ENCODE measurements at regions not wholly inside any gene's neighbourhood (a gene's known extent, or its start where the extent isn't known, plus 50 kb on each side); places are given as distances from the start of the nearest gene placed in this dataset.

DNA sequence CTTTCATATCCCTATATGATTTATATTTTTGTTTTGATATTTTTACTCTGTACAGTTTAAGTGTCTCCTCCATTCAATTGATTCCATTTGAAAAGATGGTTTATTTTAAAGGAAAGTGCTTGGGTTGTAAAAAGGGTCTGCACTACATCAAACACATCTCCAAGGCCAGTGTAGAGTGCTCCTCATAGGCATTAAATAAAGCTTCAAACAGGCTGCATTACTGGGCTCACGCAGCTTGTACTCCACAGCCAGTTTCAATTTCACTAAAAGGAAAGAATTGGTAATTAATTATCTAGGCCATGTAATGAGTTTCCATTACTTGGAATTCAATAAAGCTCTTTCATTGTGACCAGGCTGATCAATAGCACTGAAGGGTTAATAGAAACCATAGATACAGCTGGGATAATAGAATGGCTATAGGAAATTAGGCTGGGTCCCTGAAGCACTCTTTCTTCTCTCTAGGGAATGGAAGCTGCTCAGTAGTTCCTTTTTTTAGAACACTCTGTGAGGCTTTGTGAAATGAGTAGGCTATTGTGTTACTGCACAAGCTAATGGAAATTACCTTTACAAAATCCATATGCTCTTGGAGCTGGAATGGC, 442.2 kb downstream of the RNF144B start:
- intact Hi-C loops (cut with DNase I; ENCODE audit: low total_unique reads) = no loop called here
- H3K36me3 ChIP-seq = no peaks in the 10 kb centered on the region
- TF ChIP-seq, protein P1, sequence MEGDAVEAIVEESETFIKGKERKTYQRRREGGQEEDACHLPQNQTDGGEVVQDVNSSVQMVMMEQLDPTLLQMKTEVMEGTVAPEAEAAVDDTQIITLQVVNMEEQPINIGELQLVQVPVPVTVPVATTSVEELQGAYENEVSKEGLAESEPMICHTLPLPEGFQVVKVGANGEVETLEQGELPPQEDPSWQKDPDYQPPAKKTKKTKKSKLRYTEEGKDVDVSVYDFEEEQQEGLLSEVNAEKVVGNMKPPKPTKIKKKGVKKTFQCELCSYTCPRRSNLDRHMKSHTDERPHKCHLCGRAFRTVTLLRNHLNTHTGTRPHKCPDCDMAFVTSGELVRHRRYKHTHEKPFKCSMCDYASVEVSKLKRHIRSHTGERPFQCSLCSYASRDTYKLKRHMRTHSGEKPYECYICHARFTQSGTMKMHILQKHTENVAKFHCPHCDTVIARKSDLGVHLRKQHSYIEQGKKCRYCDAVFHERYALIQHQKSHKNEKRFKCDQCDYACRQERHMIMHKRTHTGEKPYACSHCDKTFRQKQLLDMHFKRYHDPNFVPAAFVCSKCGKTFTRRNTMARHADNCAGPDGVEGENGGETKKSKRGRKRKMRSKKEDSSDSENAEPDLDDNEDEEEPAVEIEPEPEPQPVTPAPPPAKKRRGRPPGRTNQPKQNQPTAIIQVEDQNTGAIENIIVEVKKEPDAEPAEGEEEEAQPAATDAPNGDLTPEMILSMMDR (IDR thresholded peaks at IDR 0.05) = no peak
- TF ChIP-seq EP300 (IDR thresholded peaks at IDR 0.05) (no peak), POLR2AphosphoS5 (IDR thresholded peaks at IDR 0.05) (no peak), POLR2A (IDR thresholded peaks at IDR 0.05) (no peak)
- peaks cover 0 to 20% (median 5%) of the 10 kb centered on the region in 4 donors for H3K9me3 ChIP-seq
- no peaks in the 10 kb centered on the region for H3K4me1 ChIP-seq
- no peak overlapping the region for H3K27ac ChIP-seq
- H3K27me3 ChIP-seq = no peaks in the 10 kb centered on the region
- WGBS, 5 donors = 76 to 83% (median 76%) methylated on average over 1 of the region's 1 CpG
- DNase-seq = peak in 1 of 2 donors; percentile 22
- no peak overlapping the region for H3K4me3 ChIP-seq

DNA sequence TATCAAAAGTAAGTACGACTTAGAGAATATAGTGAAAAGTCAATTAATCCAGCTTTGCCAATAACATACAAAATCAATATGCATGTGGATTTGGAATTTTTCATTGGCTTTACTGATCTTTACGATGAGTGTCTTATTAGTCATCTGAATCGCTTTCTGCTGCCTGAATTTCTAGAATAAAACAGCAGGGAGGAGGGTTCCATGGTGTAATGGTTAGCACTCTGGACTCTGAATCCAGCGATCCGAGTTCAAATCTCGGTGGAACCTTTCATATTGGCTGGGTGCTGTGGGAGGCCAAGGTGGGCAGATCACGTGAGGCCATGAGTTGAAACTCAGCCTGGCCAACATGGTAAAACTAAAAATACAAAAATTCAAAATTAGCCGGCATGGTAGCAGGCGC, 448.8 kb downstream of the RNF144B start:
- WGBS, 5 donors = 93 to 96% (median 95%) methylated on average over 9 of the region's 9 CpGs
- H3K27me3 ChIP-seq = no peaks in the 10 kb centered on the region

DNA sequence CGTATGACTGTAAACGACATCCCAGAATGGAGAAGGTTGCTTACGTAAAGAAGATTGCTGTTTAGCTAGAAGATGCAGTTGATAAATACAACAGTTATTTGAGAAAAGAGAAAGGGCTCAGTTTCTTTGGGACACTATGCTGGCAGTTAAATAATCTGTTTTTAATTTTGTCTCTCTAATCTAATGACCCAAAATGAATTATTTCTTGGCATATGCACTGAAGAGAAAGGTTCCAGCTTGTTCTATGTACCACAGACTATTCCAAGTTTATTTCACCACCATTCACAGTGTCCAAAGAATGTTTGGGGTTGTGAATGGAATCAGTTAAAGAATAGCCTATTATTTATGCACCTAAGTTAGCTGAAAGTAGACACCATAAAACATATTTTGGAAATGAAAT, 449.9 kb downstream of the RNF144B start:
- Histone ChIP-seq H3K4me3 (no peak overlapping the region), H3K36me3 (no peaks in the 10 kb centered on the region), H3K27me3 (no peaks in the 10 kb centered on the region), H3K27ac (no peak overlapping the region), H3K9me3 (no peaks in the 10 kb centered on the region), H3K4me1 (no peaks in the 10 kb centered on the region)
- DNase-seq = no peak
- TF ChIP-seq POLR2A (IDR thresholded peaks at IDR 0.05) = no peak
- no peak for TF ChIP-seq EP300 (IDR thresholded peaks at IDR 0.05)
- TF ChIP-seq, protein P1 (IDR thresholded peaks at IDR 0.05) = no peak
- TF ChIP-seq POLR2AphosphoS5 (IDR thresholded peaks at IDR 0.05) = no peak
- intact Hi-C loops (cut with DNase I; ENCODE audit: low total_unique reads) = no loop called here
- 61 to 79% (median 74%) methylated on average over 3 of the region's 3 CpGs for WGBS, 5 donors

More for the DNA sequence above, 448.8 kb downstream of the RNF144B start:
- H3K4me3 ChIP-seq = no peak overlapping the region
- TF ChIP-seq, protein P1 (IDR thresholded peaks at IDR 0.05) = no peak
- TF ChIP-seq POLR2A (IDR thresholded peaks at IDR 0.05) = no peak
- TF ChIP-seq EP300 (IDR thresholded peaks at IDR 0.05) = no peak
- no peak for TF ChIP-seq POLR2AphosphoS5 (IDR thresholded peaks at IDR 0.05)
- no peaks in the 10 kb centered on the region for H3K9me3 ChIP-seq
- no peak for DNase-seq
- H3K27ac ChIP-seq = no peak overlapping the region
- no peaks in the 10 kb centered on the region for H3K4me1 ChIP-seq
- intact Hi-C loops (cut with DNase I; ENCODE audit: low total_unique reads) = no loop called here
- no peaks in the 10 kb centered on the region for H3K36me3 ChIP-seq

DNA sequence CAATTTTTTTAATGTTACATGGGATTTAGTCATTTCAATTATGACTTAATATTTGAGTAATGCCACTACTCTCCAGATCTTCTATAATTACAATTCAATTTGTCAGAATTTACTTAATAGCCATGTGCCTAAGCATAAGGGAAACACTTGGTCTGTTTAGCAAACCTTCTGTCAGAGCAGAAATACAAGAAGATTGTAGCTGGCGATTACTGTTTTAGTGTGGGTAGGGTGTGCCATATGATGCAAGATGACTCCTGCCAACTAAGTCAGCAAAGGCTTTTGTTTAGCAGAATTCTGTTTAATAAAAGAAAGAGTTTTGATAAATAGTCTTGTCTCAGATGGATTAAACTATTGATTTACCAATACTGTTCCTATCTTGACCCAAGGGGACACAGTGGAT, 455.4 kb downstream of the RNF144B start:
- Histone ChIP-seq H3K27ac (no peak overlapping the region), H3K27me3 (no peaks in the 10 kb centered on the region), H3K4me1 (no peaks in the 10 kb centered on the region), H3K4me3 (no peak overlapping the region), H3K36me3 (no peaks in the 10 kb centered on the region), H3K9me3 (no peaks in the 10 kb centered on the region)
- 82 to 97% (median 91%) methylated on average over 1 of the region's 1 CpG for WGBS, 5 donors
- intact Hi-C loops (cut with DNase I; ENCODE audit: low total_unique reads) = no loop called here
- DNase-seq = no peak
- TF ChIP-seq POLR2A (IDR thresholded peaks at IDR 0.05) (no peak), EP300 (IDR thresholded peaks at IDR 0.05) (no peak), POLR2AphosphoS5 (IDR thresholded peaks at IDR 0.05) (no peak)
- TF ChIP-seq, protein P1 (IDR thresholded peaks at IDR 0.05) = no peak
